ENCODE measurements at regions not wholly inside any gene's neighbourhood (a gene's known extent, or its start where the extent isn't known, plus 50 kb on each side); places are given as distances from the start of the nearest gene placed in this dataset.

GRCh38 chr2:47264686-47265085 is 88.4 kb upstream of the CALM2 start:
- no peak for DNase-seq

DNA sequence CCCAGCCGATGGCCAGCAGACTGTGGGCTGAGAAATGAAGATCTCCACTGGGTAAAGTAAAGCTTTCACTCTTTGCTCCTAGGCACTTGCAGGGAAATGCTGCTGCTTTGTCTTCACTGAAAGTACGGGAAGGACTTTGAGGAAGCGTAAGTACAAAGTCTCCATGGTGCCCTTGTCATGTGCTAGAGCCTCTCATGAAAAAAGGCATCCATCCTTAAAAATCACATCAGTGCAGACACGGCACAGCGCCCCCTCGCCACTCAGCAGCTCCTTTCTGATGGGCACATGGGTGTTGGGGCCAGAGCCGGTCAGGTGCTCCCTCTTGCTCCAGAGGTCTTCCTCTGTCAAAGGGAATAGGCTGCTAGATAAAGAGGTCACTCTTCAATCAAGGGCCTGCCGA is 87.8 kb upstream of the CALM2 start:
- DNase-seq: no peak

DNA sequence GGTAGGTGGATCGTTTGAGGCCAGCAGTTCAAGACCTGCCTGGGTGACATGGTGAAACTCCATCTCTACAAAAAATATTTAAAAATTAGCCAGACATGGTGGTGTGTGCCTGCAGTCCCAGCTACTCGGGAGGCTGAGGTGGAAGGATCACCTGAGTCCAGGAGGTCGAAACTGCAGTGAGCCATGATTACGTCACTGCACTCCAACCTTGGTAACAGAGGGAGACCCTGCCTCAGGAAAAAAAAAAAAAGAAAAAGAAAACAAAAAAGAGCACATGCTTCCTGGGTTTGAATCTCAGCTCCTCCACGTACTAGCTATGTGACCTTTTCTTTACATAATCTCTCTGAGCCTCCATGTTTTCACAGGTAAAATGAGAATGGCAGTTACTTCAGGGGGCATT is 86.3 kb upstream of the CALM2 start:
- DNase-seq: no peak

- no peak for DNase-seq
Observed at GRCh38 chr2:47260971-47261370, 84.7 kb upstream of the CALM2 start.

GRCh38 chr2:47259829-47260228 is 83.5 kb upstream of the CALM2 start:
- no peak for DNase-seq

- no peak for DNase-seq
Observed at GRCh38 chr2:47257946-47258348, 81.6 kb upstream of the CALM2 start.

DNA sequence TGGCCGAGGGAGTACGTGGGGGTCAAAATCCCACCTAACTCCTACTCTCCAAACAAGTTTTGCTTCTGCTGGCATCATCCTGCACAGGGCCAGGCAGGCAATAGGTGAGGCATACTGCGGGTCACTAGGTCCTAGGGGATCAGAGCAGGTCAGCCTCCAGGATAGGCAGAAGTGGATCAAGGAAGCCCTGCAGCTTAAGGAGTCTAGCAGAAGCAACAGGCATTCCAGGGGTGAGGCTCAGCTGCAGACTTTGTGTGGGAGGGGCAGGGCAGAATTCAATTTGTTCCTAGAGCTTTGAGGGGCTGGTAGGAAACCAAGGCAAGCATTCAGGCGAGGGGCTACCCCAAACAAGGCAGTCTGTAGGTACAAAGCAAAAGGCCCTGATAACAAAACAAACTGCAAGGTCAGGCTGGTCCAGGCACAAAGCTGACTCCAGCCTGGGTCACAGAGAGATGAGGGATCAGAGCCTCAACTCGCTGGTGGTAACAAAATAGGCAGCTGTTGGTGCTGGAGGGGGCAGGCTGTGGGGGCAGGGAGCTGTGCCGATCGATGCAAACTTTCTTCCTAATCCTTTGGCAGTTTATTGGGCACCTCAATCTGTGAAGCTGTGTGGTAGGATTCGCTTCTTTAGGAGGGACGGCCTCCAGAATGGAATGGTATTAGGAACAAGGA is 80.2 kb upstream of the CALM2 start:
- no peak for DNase-seq

DNA sequence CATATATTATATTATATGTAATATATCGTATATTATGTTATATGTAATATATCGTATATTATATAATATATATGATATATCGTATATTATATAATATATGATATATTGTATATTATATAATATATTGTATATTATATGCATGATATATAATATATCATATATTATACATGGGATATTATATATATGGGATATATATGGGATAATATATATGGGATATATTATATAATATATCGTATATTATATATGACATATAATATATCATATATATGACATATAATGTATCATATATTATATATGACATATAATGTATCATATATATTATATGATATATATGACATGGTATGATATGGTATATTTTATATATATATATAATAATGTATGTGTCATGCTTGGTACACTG is 79.5 kb upstream of the CALM2 start:
- no peak for DNase-seq

GRCh38 chr2:47254464-47254863 is 78.2 kb upstream of the CALM2 start:
- DNase-seq: no peak

- DNase-seq: no peak
Observed at GRCh38 chr2:47253447-47253846, 77.1 kb upstream of the CALM2 start.

- no peak for DNase-seq
Observed at GRCh38 chr2:47251404-47251675, 75.0 kb upstream of the CALM2 start.

GRCh38 chr2:47250586-47251403 is 74.5 kb upstream of the CALM2 start:
- DNase-seq: no peak

DNA sequence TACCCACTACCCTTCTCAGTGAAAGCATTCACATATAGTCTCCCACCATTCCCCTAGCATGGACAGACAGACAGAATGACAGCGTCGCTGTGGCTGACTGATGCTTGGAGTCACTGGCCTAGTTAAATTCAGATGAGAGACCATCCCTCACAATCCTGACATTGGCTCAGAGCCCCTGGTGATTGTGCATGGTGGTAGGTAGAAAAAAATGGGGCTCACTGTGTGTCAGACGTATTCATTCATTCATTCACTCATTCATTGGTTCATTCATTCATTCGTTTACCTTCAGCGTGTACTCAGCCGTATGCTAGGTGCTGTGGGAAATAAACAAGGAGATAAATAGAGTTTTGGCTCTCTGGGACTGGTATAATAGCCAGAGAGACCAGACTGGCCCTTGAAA is 73.6 kb upstream of the CALM2 start:
- DNase-seq: no peak

- DNase-seq: no peak
Observed at GRCh38 chr2:47249157-47249900, 73.0 kb upstream of the CALM2 start.

- DNase-seq: no peak
Observed at GRCh38 chr2:47243596-47244323, 67.4 kb upstream of the CALM2 start.

- DNase-seq: no peak
Observed at GRCh38 chr2:47241715-47242114, 65.4 kb upstream of the CALM2 start.

DNA sequence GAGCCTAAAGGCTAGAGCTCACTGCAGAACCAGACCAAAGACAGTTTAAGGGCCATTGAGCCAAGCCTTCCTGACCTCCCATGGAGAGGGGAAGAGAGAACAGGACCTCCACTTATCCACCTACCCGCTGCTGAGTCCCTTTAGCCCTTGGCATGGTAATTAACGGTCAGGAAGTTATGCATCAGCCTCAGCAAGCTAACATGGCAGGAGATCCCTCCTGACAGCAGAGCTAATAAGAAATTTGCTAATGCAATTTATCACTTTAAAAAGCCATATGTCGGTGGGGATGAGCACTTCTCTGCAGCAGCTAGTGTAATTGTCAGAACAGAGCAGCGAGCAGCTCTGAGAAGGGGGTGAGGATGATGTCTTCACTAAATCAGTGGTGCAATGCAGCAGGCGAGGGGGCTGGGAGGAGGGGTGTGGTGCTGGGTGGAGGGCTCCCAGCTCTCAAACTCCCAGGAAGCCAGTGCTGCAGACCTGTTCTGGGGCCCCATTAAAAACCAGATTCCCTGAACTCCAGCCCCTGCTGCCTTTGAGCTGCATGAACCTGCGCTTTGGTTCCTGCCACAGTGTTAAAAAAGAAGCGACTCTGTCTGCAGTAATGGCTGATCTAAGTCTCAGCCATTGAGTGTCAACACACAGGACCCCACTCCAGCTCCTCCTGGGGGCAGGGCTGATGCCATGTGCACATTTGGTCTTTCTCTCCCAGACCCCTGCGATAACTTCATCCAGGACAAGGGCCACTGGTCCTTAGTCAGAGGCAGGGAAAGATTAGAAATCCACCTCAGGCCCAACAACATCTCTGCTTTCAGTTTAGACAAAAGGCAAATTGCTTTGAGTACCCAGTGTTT is 63.0 kb upstream of the CALM2 start:
- DNase-seq: no peak

- no peak for DNase-seq
Observed at GRCh38 chr2:47238638-47239037, 62.3 kb upstream of the CALM2 start.

DNA sequence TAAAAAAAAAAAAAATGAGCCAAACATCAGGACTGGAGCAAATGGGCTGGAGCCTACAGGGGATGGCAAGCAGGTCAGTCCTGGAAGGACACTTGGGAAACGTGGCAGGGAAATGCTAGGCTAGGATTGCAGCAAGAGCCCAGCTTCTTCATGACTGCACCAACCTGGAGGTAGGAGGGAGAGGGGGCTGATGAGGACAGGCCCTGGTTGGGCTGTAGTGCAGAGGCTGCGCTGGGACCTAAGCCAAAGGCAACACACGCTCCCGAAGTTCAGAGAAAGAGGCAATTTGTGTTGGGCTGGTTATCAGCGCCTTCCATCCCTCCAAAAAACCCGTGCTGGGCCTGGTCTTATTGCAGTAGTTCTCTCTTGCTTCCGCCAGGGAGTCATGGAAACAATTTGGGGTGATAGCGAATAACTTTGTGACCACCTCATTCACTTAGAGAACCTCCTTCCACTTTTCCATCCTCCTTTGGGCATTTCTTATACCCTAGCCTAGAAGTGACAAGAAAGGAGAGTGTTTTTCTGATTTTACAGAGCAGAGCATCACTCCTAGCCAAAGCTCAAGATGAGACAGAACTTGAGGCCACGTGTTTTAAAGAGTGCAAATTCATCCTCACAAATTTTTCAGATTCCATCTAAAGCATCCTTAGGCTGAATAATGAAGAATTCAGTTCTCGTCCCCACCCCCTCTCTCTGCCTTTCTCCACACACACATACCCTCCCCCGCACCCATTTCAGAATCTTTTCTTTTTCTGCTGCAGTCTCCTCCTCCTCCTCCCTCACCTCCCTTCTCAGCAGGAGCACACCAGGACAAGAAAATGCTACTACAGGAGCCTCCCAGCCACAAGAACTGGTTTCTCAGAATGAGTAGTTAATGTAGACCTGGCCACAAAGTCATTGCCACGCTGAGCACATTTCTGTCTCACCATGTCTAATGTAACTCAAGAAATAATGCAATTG is 61.3 kb upstream of the CALM2 start:
- no peak for DNase-seq

- no peak for DNase-seq
Observed at GRCh38 chr2:47236503-47237215, 60.3 kb upstream of the CALM2 start.

- DNase-seq: no peak
Observed at GRCh38 chr2:47235132-47235531, 58.8 kb upstream of the CALM2 start.

Measured in CD4-positive, alpha-beta T cell treated with Interleukin-1 beta for 1 hour (primary cell).